GM12878 (cell line): ENCODE measurements at regions not wholly inside any gene's neighbourhood (a gene's known extent, or its start where the extent isn't known, plus 50 kb on each side); places are given as distances from the start of the nearest gene placed in this dataset.

Experiments
- BACH1 ChIP-seq: fragments of 450-650 bp; IDR thresholded peaks from 2 replicates; pipeline ENCODE4 v1.6.1; 2017; ENCODE audit warnings: mild to moderate bottlenecking, borderline replicate concordance
- EGR1 ChIP-seq, 2 experiments: IDR thresholded peaks; 1 replicate in 1 of 2; 2 replicates in 1 of 2; pipeline ENCODE4 v1.6.1; 2011 to 2012; ENCODE audit warnings: low read depth in 2 of 2, low read length in 2 of 2, borderline replicate concordance in 1 of 2, mild to moderate bottlenecking in 1 of 2, moderate library complexity in 1 of 2
- EZH2 ChIP-seq: IDR thresholded peaks from 2 replicates; pipeline ENCODE4 v1.6.1; 2012; ENCODE audit warnings: low read depth, mild to moderate bottlenecking, control low read depth, inconsistent platforms, low read length, borderline replicate concordance; ENCODE audit not compliant: control insufficient read depth
- FOXM1 ChIP-seq: IDR thresholded peaks from 2 replicates; pipeline ENCODE4 v1.6.1; 2012; ENCODE audit warnings: low read depth, mild to moderate bottlenecking, inconsistent platforms, low read length, moderate library complexity
- HDGF ChIP-seq: fragments of 450-650 bp; IDR thresholded peaks from 2 replicates; pipeline ENCODE4 v1.6.1; 2016; ENCODE audit warnings: antibody characterized with exemption
- MXI1 ChIP-seq: fragments of 150-350 bp; IDR thresholded peaks from 2 replicates; pipeline ENCODE4 v1.6.1; 2011; ENCODE audit warnings: low read depth, mild to moderate bottlenecking, inconsistent platforms, low read length, improper control_type of control experiment
- NR2C2 ChIP-seq: IDR thresholded peaks from 2 replicates; pipeline ENCODE4 v1.6.1; 2011; ENCODE audit warnings: borderline replicate concordance, low read depth; ENCODE audit not compliant: control insufficient read depth, insufficient read length
- POLR2A ChIP-seq: IDR thresholded peaks from 2 replicates; pipeline ENCODE4 v1.6.1; 2011; ENCODE audit warnings: low read depth, mild to moderate bottlenecking, low read length
- RAD21 ChIP-seq: IDR thresholded peaks from 2 replicates; pipeline ENCODE4 v1.6.1; 2011; ENCODE audit warnings: mild to moderate bottlenecking, low read depth, low read length, moderate library complexity; ENCODE audit not compliant: insufficient read depth
- TARDBP ChIP-seq: IDR thresholded peaks from 2 replicates; pipeline ENCODE4 v1.6.1; 2016; ENCODE audit warnings: borderline replicate concordance
- TCF12 ChIP-seq: IDR thresholded peaks from 2 replicates; pipeline ENCODE4 v1.6.1; 2011; ENCODE audit warnings: low read depth, mild to moderate bottlenecking, low read length
- TF ChIP-seq, protein P1 (sequence below), 3 experiments: IDR thresholded peaks in 2 of 3; conservative IDR thresholded peaks in 1 of 3; 2 replicates each; pipeline ENCODE4 v1.5.1; 2011; ENCODE audit warnings: low read depth in 3 of 3, low read length in 3 of 3, mild to moderate bottlenecking in 3 of 3, control low read depth in 2 of 3, moderate library complexity in 2 of 3, inconsistent platforms in 1 of 3, mixed read lengths in 1 of 3; ENCODE audit not compliant: control insufficient read depth in 2 of 3, insufficient read depth in 1 of 3; ENCODE audit errors: extremely low read depth in 1 of 3
- TF ChIP-seq, protein P2 (sequence below): fragments of 450-650 bp; IDR thresholded peaks from 2 replicates; pipeline ENCODE4 v1.6.1; 2016; ENCODE audit warnings: mild to moderate bottlenecking
- TF ChIP-seq, protein P3 (sequence below): fragments of 450-650 bp; IDR thresholded peaks from 2 replicates; pipeline ENCODE4 v1.6.1; 2017; ENCODE audit warnings: mild to moderate bottlenecking, low read depth, inconsistent platforms; ENCODE audit not compliant: poor library complexity, severe bottlenecking

DNA sequence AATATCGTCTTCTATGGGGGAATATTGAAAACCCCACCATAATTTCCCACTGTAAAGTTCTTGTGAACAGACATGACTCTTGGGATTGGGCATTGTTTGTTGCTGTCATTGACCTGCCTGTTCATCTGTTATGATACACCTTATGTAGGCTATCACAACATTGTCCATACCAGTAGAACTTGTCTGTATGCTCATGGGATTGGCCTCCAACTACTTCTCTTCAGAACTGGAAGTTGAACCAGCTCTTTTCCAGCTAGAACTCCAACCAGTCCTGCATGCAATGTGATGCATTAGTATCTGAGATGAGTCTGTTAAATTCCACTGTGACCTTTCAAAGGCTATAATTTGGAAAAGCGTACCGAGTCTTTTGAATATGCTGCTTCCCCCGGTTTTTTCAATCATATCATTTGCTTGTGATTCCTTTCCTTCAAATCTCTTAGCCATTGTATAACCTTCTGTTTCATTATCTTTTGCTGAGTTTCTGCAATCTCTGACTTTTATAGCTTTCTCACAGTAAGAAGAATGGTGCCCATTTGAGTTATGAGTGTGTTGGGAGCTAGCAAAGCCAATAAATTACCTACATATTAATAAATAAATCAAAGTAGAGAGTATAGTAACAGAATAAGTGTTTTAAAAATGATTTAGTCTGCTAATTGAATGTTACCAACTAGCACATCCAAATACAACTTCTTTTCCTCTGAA is 101.9 kb downstream of the PLK2 start:
- TF ChIP-seq, protein P1, sequence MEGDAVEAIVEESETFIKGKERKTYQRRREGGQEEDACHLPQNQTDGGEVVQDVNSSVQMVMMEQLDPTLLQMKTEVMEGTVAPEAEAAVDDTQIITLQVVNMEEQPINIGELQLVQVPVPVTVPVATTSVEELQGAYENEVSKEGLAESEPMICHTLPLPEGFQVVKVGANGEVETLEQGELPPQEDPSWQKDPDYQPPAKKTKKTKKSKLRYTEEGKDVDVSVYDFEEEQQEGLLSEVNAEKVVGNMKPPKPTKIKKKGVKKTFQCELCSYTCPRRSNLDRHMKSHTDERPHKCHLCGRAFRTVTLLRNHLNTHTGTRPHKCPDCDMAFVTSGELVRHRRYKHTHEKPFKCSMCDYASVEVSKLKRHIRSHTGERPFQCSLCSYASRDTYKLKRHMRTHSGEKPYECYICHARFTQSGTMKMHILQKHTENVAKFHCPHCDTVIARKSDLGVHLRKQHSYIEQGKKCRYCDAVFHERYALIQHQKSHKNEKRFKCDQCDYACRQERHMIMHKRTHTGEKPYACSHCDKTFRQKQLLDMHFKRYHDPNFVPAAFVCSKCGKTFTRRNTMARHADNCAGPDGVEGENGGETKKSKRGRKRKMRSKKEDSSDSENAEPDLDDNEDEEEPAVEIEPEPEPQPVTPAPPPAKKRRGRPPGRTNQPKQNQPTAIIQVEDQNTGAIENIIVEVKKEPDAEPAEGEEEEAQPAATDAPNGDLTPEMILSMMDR (IDR thresholded peaks at IDR 0.05 in 2 of 3, conservative IDR thresholded peaks at IDR 0.05 in 1 of 3; ENCODE audit: control insufficient read depth in 2 of 3, extremely low read depth in 1 of 3, insufficient read depth in 1 of 3, low read depth in 3 of 3, low read length in 3 of 3) = no peak
- TF ChIP-seq EGR1 (IDR thresholded peaks at IDR 0.05; ENCODE audit: borderline replicate concordance in 1 of 2, low read depth in 2 of 2, low read length in 2 of 2) (no peak), HDGF (no peak), TARDBP (no peak), TCF12 (no peak), NR2C2 (no peak), FOXM1 (no peak), RAD21 (no peak), MXI1 (no peak), BACH1 (no peak), POLR2A (no peak), EZH2 (no peak)
- TF ChIP-seq, protein P2, sequence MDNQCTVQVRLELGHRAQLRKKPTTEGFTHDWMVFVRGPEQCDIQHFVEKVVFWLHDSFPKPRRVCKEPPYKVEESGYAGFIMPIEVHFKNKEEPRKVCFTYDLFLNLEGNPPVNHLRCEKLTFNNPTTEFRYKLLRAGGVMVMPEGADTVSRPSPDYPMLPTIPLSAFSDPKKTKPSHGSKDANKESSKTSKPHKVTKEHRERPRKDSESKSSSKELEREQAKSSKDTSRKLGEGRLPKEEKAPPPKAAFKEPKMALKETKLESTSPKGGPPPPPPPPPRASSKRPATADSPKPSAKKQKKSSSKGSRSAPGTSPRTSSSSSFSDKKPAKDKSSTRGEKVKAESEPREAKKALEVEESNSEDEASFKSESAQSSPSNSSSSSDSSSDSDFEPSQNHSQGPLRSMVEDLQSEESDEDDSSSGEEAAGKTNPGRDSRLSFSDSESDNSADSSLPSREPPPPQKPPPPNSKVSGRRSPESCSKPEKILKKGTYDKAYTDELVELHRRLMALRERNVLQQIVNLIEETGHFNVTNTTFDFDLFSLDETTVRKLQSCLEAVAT = no peak
- TF ChIP-seq, protein P3, sequence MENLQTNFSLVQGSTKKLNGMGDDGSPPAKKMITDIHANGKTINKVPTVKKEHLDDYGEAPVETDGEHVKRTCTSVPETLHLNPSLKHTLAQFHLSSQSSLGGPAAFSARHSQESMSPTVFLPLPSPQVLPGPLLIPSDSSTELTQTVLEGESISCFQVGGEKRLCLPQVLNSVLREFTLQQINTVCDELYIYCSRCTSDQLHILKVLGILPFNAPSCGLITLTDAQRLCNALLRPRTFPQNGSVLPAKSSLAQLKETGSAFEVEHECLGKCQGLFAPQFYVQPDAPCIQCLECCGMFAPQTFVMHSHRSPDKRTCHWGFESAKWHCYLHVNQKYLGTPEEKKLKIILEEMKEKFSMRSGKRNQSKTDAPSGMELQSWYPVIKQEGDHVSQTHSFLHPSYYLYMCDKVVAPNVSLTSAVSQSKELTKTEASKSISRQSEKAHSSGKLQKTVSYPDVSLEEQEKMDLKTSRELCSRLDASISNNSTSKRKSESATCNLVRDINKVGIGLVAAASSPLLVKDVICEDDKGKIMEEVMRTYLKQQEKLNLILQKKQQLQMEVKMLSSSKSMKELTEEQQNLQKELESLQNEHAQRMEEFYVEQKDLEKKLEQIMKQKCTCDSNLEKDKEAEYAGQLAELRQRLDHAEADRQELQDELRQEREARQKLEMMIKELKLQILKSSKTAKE = no peak
